GM18517 (cell line): ENCODE measurements at regions not wholly inside any gene's neighbourhood (a gene's known extent, or its start where the extent isn't known, plus 50 kb on each side); places are given as distances from the start of the nearest gene placed in this dataset.

Source experiments
- ATAC-seq: cut with Tn5 transposase; IDR thresholded peaks from one replicate; pipeline ENCODE4 v1.9.1; 2021; ENCODE audit warnings: mild to moderate bottlenecking, moderate library complexity; ENCODE audit not compliant: unreplicated experiment

- no peak for ATAC-seq
Observed at GRCh38 chr12:74980510-74980909, 229.1 kb downstream of the KCNC2 start.

- ATAC-seq, result no peak
Observed at GRCh38 chr12:74981541-74981940, 228.1 kb downstream of the KCNC2 start.

GRCh38 chr12:74983917-74984316 is 225.7 kb downstream of the KCNC2 start:
- ATAC-seq, result no peak

GRCh38 chr12:74984631-74985030 is 225.0 kb downstream of the KCNC2 start:
- no peak for ATAC-seq

GRCh38 chr12:74985293-74985985 is 224.2 kb downstream of the KCNC2 start:
- no peak for ATAC-seq

GRCh38 chr12:74985986-74986319 is 223.7 kb downstream of the KCNC2 start:
- ATAC-seq, result no peak

- no peak for ATAC-seq
Observed at GRCh38 chr12:74988156-74988555, 221.5 kb downstream of the KCNC2 start.
